PC-9 (cell line): ENCODE measurements at regions not wholly inside any gene's neighbourhood (a gene's known extent, or its start where the extent isn't known, plus 50 kb on each side); places are given as distances from the start of the nearest gene placed in this dataset.

Experiments used
- BruUV-seq: library from RNA; stranded (reverse); fragments of 400-500 nt; replicated peaks from 2 replicates; lab custom pipeline; 2021; lab: Mats Ljungman, UMichigan
- CTCF ChIA-PET: fragments of 300-600 bp; sonication (Branson Sonifier 250); formaldehyde crosslinking; loops from one replicate; lab custom pipeline; 2022; ENCODE audit warnings: antibody characterized with exemption; lab: Charles Lee
- POLR2A ChIA-PET: fragments of 300-600 bp; sonication (Branson Sonifier 250); formaldehyde crosslinking; loops from one replicate; lab custom pipeline; 2022; ENCODE audit warnings: antibody characterized with exemption; ENCODE audit not compliant: unreplicated experiment; lab: Charles Lee
- DNase-seq, 2 experiments: peaks; one replicate each; pipeline versions ENCODE4 v3.0.0 to v3.0.0-alpha.2; 2015 to 2022; ENCODE audit warnings: mixed read lengths in 1 of 2
- H2AFZ ChIP-seq: fragments of 200-600 bp; sonication (generic); 2 replicates; pipeline ENCODE4 v1.8.1; 2017; ENCODE audit warnings: antibody characterized with exemption
- H3F3A ChIP-seq: fragments of 200-600 bp; sonication (generic); 2 replicates; pipeline ENCODE4 v1.8.1; 2017; ENCODE audit warnings: antibody characterized with exemption, mild to moderate bottlenecking, low read depth; ENCODE audit not compliant: insufficient read depth
- H3K27ac ChIP-seq: fragments of 200-600 bp; sonication (generic); 2 replicates; pipeline ENCODE4 v1.6.1; 2016; ENCODE audit warnings: mixed run types
- H3K27me3 ChIP-seq: fragments of 200-600 bp; sonication (generic); 2 replicates; pipeline ENCODE4 v1.6.1; 2016; ENCODE audit warnings: low read depth, mixed run types; ENCODE audit not compliant: insufficient read depth
- H3K36me3 ChIP-seq: fragments of 200-600 bp; sonication (generic); 2 replicates; pipeline ENCODE4 v1.6.1; 2016; ENCODE audit warnings: low read depth, mixed run types
- H3K4me1 ChIP-seq: fragments of 200-600 bp; sonication (generic); replicated peaks from 2 replicates; pipeline ENCODE4 v1.6.1; 2016; ENCODE audit warnings: mixed run types; ENCODE audit not compliant: insufficient read depth
- H3K4me2 ChIP-seq: fragments of 200-600 bp; sonication (generic); 2 replicates; pipeline ENCODE4 v1.6.1; 2017; ENCODE audit warnings: mixed run types
- H3K4me3 ChIP-seq: fragments of 200-600 bp; sonication (generic); 2 replicates; pipeline ENCODE4 v1.6.1; 2016; ENCODE audit warnings: mixed run types
- H3K79me2 ChIP-seq: fragments of 200-600 bp; sonication (generic); 2 replicates; pipeline ENCODE4 v1.6.1; 2017; ENCODE audit warnings: low read depth, mixed run types
- H3K9me2 ChIP-seq: fragments of 200-600 bp; sonication (generic); 2 replicates; pipeline ENCODE4 v1.8.1; 2017; ENCODE audit warnings: mild to moderate bottlenecking; ENCODE audit not compliant: insufficient read depth
- H3K9me3 ChIP-seq: fragments of 200-600 bp; sonication (generic); 2 replicates; pipeline ENCODE4 v1.8.1; 2016; ENCODE audit warnings: low read depth; ENCODE audit not compliant: insufficient read depth
- H4K20me1 ChIP-seq: fragments of 200-600 bp; sonication (generic); 2 replicates; pipeline ENCODE4 v1.8.1; 2017; ENCODE audit not compliant: insufficient read depth
- EZH2 ChIP-seq: fragments of 200-600 bp; sonication (generic); IDR thresholded peaks from 2 replicates; pipeline ENCODE4 v1.8.0; 2017; ENCODE audit warnings: antibody characterized with exemption, low read depth
- intact Hi-C: fragments of 100-400 bp; cut with micrococcal nuclease; formaldehyde crosslinking; loops from one replicate; pipeline ENCODE4 v1.10.0; 2022; ENCODE audit not compliant: unreplicated experiment
- TF ChIP-seq, protein P1 (sequence below): fragments of 200-600 bp; sonication (generic); conservative IDR thresholded peaks from 2 replicates; pipeline ENCODE4 v1.6.1; 2017; ENCODE audit warnings: mixed run types, antibody characterized with exemption, mild to moderate bottlenecking, moderate library complexity

DNA sequence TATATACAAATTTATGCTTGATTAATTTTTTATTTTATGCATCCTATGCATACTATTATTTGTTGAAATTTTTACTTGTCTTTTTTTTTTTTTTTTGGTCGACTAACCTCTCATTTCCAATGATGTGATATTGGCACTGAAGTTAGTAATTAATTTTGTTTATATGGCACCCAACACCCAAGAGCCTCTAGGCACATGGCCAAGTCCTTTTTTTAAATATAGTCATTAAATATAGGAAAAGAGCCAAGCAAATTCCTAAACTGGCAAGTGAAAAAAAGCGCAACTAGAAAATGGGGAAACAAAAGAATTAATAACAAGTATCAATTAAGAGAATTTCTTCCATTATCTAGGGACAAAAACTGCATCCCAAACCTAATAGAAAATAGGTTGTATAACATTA lies 85.5 kb upstream of the HS3ST5 start:
- Histone ChIP-seq H3K27me3 (no peaks in the 10 kb centered on the region), H3K4me3 (no peak overlapping the region), H2AFZ (no peak overlapping the region), H3K9me3 (no peaks in the 10 kb centered on the region), H3K79me2 (no peaks in the 10 kb centered on the region), H3K4me1 (no peaks in the 10 kb centered on the region), H3K4me2 (no peak overlapping the region), H3K27ac (no peak overlapping the region), H3F3A (no peaks in the 10 kb centered on the region), H3K36me3 (no peaks in the 10 kb centered on the region), H4K20me1 (no peaks in the 10 kb centered on the region), H3K9me2 (no peaks in the 10 kb centered on the region)
- no peak for TF ChIP-seq EZH2
- TF ChIP-seq, protein P1, sequence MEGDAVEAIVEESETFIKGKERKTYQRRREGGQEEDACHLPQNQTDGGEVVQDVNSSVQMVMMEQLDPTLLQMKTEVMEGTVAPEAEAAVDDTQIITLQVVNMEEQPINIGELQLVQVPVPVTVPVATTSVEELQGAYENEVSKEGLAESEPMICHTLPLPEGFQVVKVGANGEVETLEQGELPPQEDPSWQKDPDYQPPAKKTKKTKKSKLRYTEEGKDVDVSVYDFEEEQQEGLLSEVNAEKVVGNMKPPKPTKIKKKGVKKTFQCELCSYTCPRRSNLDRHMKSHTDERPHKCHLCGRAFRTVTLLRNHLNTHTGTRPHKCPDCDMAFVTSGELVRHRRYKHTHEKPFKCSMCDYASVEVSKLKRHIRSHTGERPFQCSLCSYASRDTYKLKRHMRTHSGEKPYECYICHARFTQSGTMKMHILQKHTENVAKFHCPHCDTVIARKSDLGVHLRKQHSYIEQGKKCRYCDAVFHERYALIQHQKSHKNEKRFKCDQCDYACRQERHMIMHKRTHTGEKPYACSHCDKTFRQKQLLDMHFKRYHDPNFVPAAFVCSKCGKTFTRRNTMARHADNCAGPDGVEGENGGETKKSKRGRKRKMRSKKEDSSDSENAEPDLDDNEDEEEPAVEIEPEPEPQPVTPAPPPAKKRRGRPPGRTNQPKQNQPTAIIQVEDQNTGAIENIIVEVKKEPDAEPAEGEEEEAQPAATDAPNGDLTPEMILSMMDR, result no peak
- BruUV-seq, result no TSS peak
- no peak for DNase-seq
- POLR2A ChIA-PET, result no interaction called here
- CTCF ChIA-PET, result no interaction called here
- intact Hi-C loops, result no loop called here

DNA sequence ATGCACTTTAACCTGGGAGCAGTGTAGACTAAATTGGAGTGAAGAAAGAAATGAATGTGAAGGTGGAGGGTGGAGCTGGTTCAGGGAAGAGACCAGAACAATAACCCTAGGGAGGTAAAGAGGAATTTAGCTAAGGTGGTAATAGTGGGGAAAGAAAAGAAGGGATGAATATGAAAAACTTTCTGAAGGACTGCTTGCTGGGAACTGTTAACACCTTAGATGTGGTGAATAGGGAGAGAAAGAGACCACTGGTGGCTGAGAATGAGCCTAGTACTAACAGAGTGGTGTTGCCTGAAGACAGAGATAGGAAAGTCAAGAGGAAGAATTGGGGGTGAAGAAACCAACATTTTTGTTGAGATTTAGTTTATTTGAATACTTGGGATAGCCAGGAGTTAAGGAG lies 78.4 kb upstream of the HS3ST5 start:
- H3K9me2 ChIP-seq, result no peaks in the 10 kb centered on the region
- H4K20me1 ChIP-seq, result no peaks in the 10 kb centered on the region
- TF ChIP-seq, protein P1, result no peak
- TF ChIP-seq EZH2, result no peak
- no peaks in the 10 kb centered on the region for H3F3A ChIP-seq
- no peak overlapping the region for H2AFZ ChIP-seq
- no peak for DNase-seq
- no TSS peak for BruUV-seq
- H3K36me3 ChIP-seq, result no peaks in the 10 kb centered on the region
- no peak overlapping the region for H3K27ac ChIP-seq
- no peaks in the 10 kb centered on the region for H3K4me1 ChIP-seq
- H3K9me3 ChIP-seq, result no peaks in the 10 kb centered on the region
- no peak overlapping the region for H3K4me2 ChIP-seq
- ChIA-PET CTCF (no interaction called here), POLR2A (no interaction called here)
- H3K4me3 ChIP-seq, result no peak overlapping the region
- H3K79me2 ChIP-seq, result no peaks in the 10 kb centered on the region
- intact Hi-C loops, result no loop called here
- no peaks in the 10 kb centered on the region for H3K27me3 ChIP-seq

DNA sequence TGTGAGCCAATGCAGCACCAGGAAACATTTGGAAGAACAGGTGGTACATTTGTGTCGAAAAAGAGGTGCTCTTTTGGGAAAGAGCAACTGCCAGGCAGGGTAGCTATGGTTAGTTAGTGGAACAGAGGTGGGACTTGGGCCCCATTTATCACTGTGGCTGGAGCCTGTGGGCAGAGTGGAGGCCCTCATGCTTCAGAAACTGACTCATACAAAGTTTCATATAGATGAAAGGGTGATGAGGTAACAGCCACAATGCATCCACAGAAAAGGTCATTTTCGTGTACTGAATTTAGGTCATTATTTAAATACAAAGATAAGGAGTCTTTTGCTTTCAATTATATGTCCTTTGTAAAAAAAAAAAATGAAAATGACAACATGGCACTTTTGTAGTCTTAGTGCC lies 76.4 kb upstream of the HS3ST5 start:
- intact Hi-C loops, result no loop called here

More for the DNA sequence above, 76.4 kb upstream of the HS3ST5 start:
- Histone ChIP-seq H3F3A (no peaks in the 10 kb centered on the region), H3K4me1 (no peaks in the 10 kb centered on the region), H3K4me3 (no peak overlapping the region), H3K27ac (no peak overlapping the region), H3K79me2 (no peaks in the 10 kb centered on the region), H3K27me3 (no peaks in the 10 kb centered on the region), H2AFZ (no peak overlapping the region), H3K9me3 (no peaks in the 10 kb centered on the region), H3K4me2 (no peak overlapping the region), H3K36me3 (no peaks in the 10 kb centered on the region), H3K9me2 (no peaks in the 10 kb centered on the region), H4K20me1 (no peaks in the 10 kb centered on the region)
- CTCF ChIA-PET, result no interaction called here
- TF ChIP-seq, protein P1, result no peak
- no peak for TF ChIP-seq EZH2
- POLR2A ChIA-PET, result interaction anchor here (0.5 kb wide), 1 partner anchor 447 kb away, joined by 3 read pairs; no protein-coding TSS in a partner anchor
- BruUV-seq, result no TSS peak
- DNase-seq, result no peak
